ENCODE measurements at regions not wholly inside any gene's neighbourhood (a gene's known extent, or its start where the extent isn't known, plus 50 kb on each side); places are given as distances from the start of the nearest gene placed in this dataset.
"Not testable (repeated sequence)": the region's sequence is repeated elsewhere in the genome, so short reads cannot be mapped to it uniquely, and the experiment has no call there.

- Histone ChIP-seq H3K4me1 (ENCODE audit: control insufficient read depth, extremely low read depth, insufficient read depth, low read length) (no peaks in the 10 kb centered on the region), H3K9me3 (ENCODE audit: control insufficient read depth, insufficient read depth, low read depth, low read length) (no peaks in the 10 kb centered on the region), H4K20me1 (ENCODE audit: control insufficient read depth, extremely low read depth, insufficient read depth, low read length) (no peaks in the 10 kb centered on the region), H3K79me2 (ENCODE audit: control insufficient read depth, insufficient read depth, low read length) (no peaks in the 10 kb centered on the region), H3K4me3 (replicated peaks in 1 of 4; ENCODE audit: control extremely low read depth in 1 of 4, insufficient read depth in 1 of 4, low read depth in 3 of 4, low read length in 4 of 4) (no peak overlapping the region), H3K36me3 (ENCODE audit: control insufficient read depth, insufficient read depth, low read length) (no peaks in the 10 kb centered on the region), H3K27ac (ENCODE audit: insufficient read depth, low read length) (no peak overlapping the region), H3K9ac (ENCODE audit: insufficient read depth, low read length) (no peak overlapping the region), H3K4me2 (ENCODE audit: extremely low read depth, insufficient read depth, low read length) (no peak overlapping the region), H3K27me3 (ENCODE audit: control insufficient read depth, insufficient read depth, low read length) (no peaks in the 10 kb centered on the region), H2AFZ (ENCODE audit: low read length) (no peak overlapping the region)
- no peak for DNase-seq (ENCODE audit: low read depth in 2 of 2)
- TF ChIP-seq EZH2 (IDR thresholded peaks at IDR 0.05; ENCODE audit: low read length, missing control alignments) (no peak), CTCF (conservative IDR thresholded peaks at IDR 0.05 in 1 of 2, IDR thresholded peaks at IDR 0.05 in 1 of 2; ENCODE audit: low read depth in 1 of 2, low read length in 2 of 2) (no peak)
Measured at GRCh38 chr22:33124471-33124870, 66.3 kb upstream of the SYN3 start.

GRCh38 chr22:33122439-33122838, 64.3 kb upstream of the SYN3 start:
- not testable (repeated sequence) for H3K79me2 ChIP-seq (ENCODE audit: control insufficient read depth, insufficient read depth, low read length); H3K4me2 ChIP-seq (ENCODE audit: extremely low read depth, insufficient read depth, low read length); H4K20me1 ChIP-seq (ENCODE audit: control insufficient read depth, extremely low read depth, insufficient read depth, low read length); H3K9ac ChIP-seq (ENCODE audit: insufficient read depth, low read length); H3K4me3 ChIP-seq (replicated peaks in 1 of 4; ENCODE audit: control extremely low read depth in 1 of 4, insufficient read depth in 1 of 4, low read depth in 3 of 4, low read length in 4 of 4); H3K36me3 ChIP-seq (ENCODE audit: control insufficient read depth, insufficient read depth, low read length); H3K9me3 ChIP-seq (ENCODE audit: control insufficient read depth, insufficient read depth, low read depth, low read length); H3K4me1 ChIP-seq (ENCODE audit: control insufficient read depth, extremely low read depth, insufficient read depth, low read length); H2AFZ ChIP-seq (ENCODE audit: low read length); H3K27ac ChIP-seq (ENCODE audit: insufficient read depth, low read length); H3K27me3 ChIP-seq (ENCODE audit: control insufficient read depth, insufficient read depth, low read length)
- DNase-seq (ENCODE audit: low read depth in 2 of 2) = peak in 1 of 2 donors; percentile 15

- Histone ChIP-seq H3K4me3 (replicated peaks in 1 of 4; ENCODE audit: control extremely low read depth in 1 of 4, insufficient read depth in 1 of 4, low read depth in 3 of 4, low read length in 4 of 4) (no peak overlapping the region), H3K4me2 (ENCODE audit: extremely low read depth, insufficient read depth, low read length) (no peak overlapping the region), H3K36me3 (ENCODE audit: control insufficient read depth, insufficient read depth, low read length) (no peaks in the 10 kb centered on the region), H3K27me3 (ENCODE audit: control insufficient read depth, insufficient read depth, low read length) (no peaks in the 10 kb centered on the region), H3K27ac (ENCODE audit: insufficient read depth, low read length) (no peak overlapping the region), H2AFZ (ENCODE audit: low read length) (no peak overlapping the region), H3K9ac (ENCODE audit: insufficient read depth, low read length) (no peak overlapping the region), H3K79me2 (ENCODE audit: control insufficient read depth, insufficient read depth, low read length) (no peaks in the 10 kb centered on the region), H3K9me3 (ENCODE audit: control insufficient read depth, insufficient read depth, low read depth, low read length) (no peaks in the 10 kb centered on the region), H4K20me1 (ENCODE audit: control insufficient read depth, extremely low read depth, insufficient read depth, low read length) (no peaks in the 10 kb centered on the region), H3K4me1 (ENCODE audit: control insufficient read depth, extremely low read depth, insufficient read depth, low read length) (no peaks in the 10 kb centered on the region)
- no peak for DNase-seq (ENCODE audit: low read depth in 2 of 2)
- TF ChIP-seq EZH2 (IDR thresholded peaks at IDR 0.05; ENCODE audit: low read length, missing control alignments) = no peak
- no peak for TF ChIP-seq CTCF (conservative IDR thresholded peaks at IDR 0.05 in 1 of 2, IDR thresholded peaks at IDR 0.05 in 1 of 2; ENCODE audit: low read depth in 1 of 2, low read length in 2 of 2)
Measured at GRCh38 chr22:33119044-33119443, 60.9 kb upstream of the SYN3 start.

GRCh38 chr22:33117821-33118220, 59.6 kb upstream of the SYN3 start:
- TF ChIP-seq EZH2 (IDR thresholded peaks at IDR 0.05; ENCODE audit: low read length, missing control alignments) (no peak), CTCF (conservative IDR thresholded peaks at IDR 0.05 in 1 of 2, IDR thresholded peaks at IDR 0.05 in 1 of 2; ENCODE audit: low read depth in 1 of 2, low read length in 2 of 2) (no peak)
- no peak overlapping the region for H3K9ac ChIP-seq (ENCODE audit: insufficient read depth, low read length)

More at GRCh38 chr22:33117821-33118220, 59.6 kb upstream of the SYN3 start:
- H3K27me3 ChIP-seq (ENCODE audit: control insufficient read depth, insufficient read depth, low read length) = no peaks in the 10 kb centered on the region
- H3K4me1 ChIP-seq (ENCODE audit: control insufficient read depth, extremely low read depth, insufficient read depth, low read length) = no peaks in the 10 kb centered on the region
- H3K4me2 ChIP-seq (ENCODE audit: extremely low read depth, insufficient read depth, low read length) = no peak overlapping the region
- no peaks in the 10 kb centered on the region for H4K20me1 ChIP-seq (ENCODE audit: control insufficient read depth, extremely low read depth, insufficient read depth, low read length)
- no peaks in the 10 kb centered on the region for H3K79me2 ChIP-seq (ENCODE audit: control insufficient read depth, insufficient read depth, low read length)
- no peak for DNase-seq (ENCODE audit: low read depth in 2 of 2)
- H3K27ac ChIP-seq (ENCODE audit: insufficient read depth, low read length) = no peak overlapping the region
- no peaks in the 10 kb centered on the region for H3K36me3 ChIP-seq (ENCODE audit: control insufficient read depth, insufficient read depth, low read length)
- no peak overlapping the region for H2AFZ ChIP-seq (ENCODE audit: low read length)
- H3K9me3 ChIP-seq (ENCODE audit: control insufficient read depth, insufficient read depth, low read depth, low read length) = no peaks in the 10 kb centered on the region
- H3K4me3 ChIP-seq (replicated peaks in 1 of 4; ENCODE audit: control extremely low read depth in 1 of 4, insufficient read depth in 1 of 4, low read depth in 3 of 4, low read length in 4 of 4) = no peak overlapping the region
